ENCODE measurements at regions not wholly inside any gene's neighbourhood (a gene's known extent, or its start where the extent isn't known, plus 50 kb on each side); places are given as distances from the start of the nearest gene placed in this dataset.
"Not testable (repeated sequence)": the region's sequence is repeated elsewhere in the genome, so short reads cannot be mapped to it uniquely, and the experiment has no call there.

- no peak for DNase-seq (ENCODE audit: low spot score)
These were observed 108.1 kb downstream of the ZFAND4 start for GRCh38 chr10:45564303-45564959.

- DNase-seq (ENCODE audit: low spot score): no peak
These were observed 110.6 kb downstream of the ZFAND4 start for GRCh38 chr10:45561952-45562351.

GRCh38 chr10:45560262-45560661, 112.3 kb downstream of the ZFAND4 start:
- DNase-seq (ENCODE audit: low spot score): no peak

GRCh38 chr10:45558425-45558824, 114.1 kb downstream of the ZFAND4 start:
- DNase-seq (ENCODE audit: low spot score): no peak

- DNase-seq (ENCODE audit: low spot score): no peak
These were observed 115.2 kb downstream of the ZFAND4 start for GRCh38 chr10:45557275-45557905.

- no peak for DNase-seq (ENCODE audit: low spot score)
These were observed 116.8 kb downstream of the ZFAND4 start for GRCh38 chr10:45555795-45556194.

- not testable (repeated sequence) for DNase-seq (ENCODE audit: low spot score)
These were observed 117.2 kb downstream of the ZFAND4 start for GRCh38 chr10:45555332-45555731.

GRCh38 chr10:45553613-45554012, 119.0 kb downstream of the ZFAND4 start:
- DNase-seq (ENCODE audit: low spot score): no peak

- no peak for DNase-seq (ENCODE audit: low spot score)
These were observed 119.4 kb downstream of the ZFAND4 start for GRCh38 chr10:45553155-45553554.

GRCh38 chr10:45552476-45552875, 120.1 kb downstream of the ZFAND4 start:
- DNase-seq (ENCODE audit: low spot score): no peak

- no peak for DNase-seq (ENCODE audit: low spot score)
These were observed 121.4 kb downstream of the ZFAND4 start for GRCh38 chr10:45550903-45551786.

GRCh38 chr10:45548068-45548467, 124.5 kb downstream of the ZFAND4 start:
- no peak for DNase-seq (ENCODE audit: low spot score)

- DNase-seq (ENCODE audit: low spot score): no peak
These were observed 125.4 kb downstream of the ZFAND4 start for GRCh38 chr10:45547207-45547606.

- no peak for DNase-seq (ENCODE audit: low spot score)
These were observed 127.4 kb downstream of the ZFAND4 start for GRCh38 chr10:45545150-45545549.

GRCh38 chr10:45544191-45544590, 128.4 kb downstream of the ZFAND4 start:
- no peak for DNase-seq (ENCODE audit: low spot score)

GRCh38 chr10:45541032-45541431, 131.5 kb downstream of the ZFAND4 start:
- DNase-seq (ENCODE audit: low spot score): not testable (repeated sequence)

GRCh38 chr10:45540589-45540988, 132.0 kb downstream of the ZFAND4 start:
- DNase-seq (ENCODE audit: low spot score): not testable (repeated sequence)

- DNase-seq (ENCODE audit: low spot score): not testable (repeated sequence)
These were observed 133.0 kb downstream of the ZFAND4 start for GRCh38 chr10:45539569-45539968.

- DNase-seq (ENCODE audit: low spot score): no peak
These were observed 138.0 kb downstream of the ZFAND4 start for GRCh38 chr10:45534572-45534971.

- no peak for DNase-seq (ENCODE audit: low spot score)
These were observed 140.1 kb downstream of the ZFAND4 start for GRCh38 chr10:45532480-45532879.

- no peak for DNase-seq (ENCODE audit: low spot score)
These were observed 146.2 kb downstream of the ZFAND4 start for GRCh38 chr10:45526309-45526905.

- DNase-seq (ENCODE audit: low spot score): no peak
These were observed 146.5 kb downstream of the ALOX5 start for GRCh38 chr10:45520476-45520875.
